Fibroblast of skin of left quadriceps (primary cell): ENCODE measurements at regions not wholly inside any gene's neighbourhood (a gene's known extent, or its start where the extent isn't known, plus 50 kb on each side); places are given as distances from the start of the nearest gene placed in this dataset.

Experiments used
- DNase-seq, 2 experiments: peaks; one replicate each; pipeline ENCODE4 v3.0.0-alpha.2; 2013; ENCODE audit warnings: low read depth in 2 of 2

GRCh38 chr1:101698681-101699080, 298.0 kb downstream of the OLFM3 start:
- no peak for DNase-seq

DNA sequence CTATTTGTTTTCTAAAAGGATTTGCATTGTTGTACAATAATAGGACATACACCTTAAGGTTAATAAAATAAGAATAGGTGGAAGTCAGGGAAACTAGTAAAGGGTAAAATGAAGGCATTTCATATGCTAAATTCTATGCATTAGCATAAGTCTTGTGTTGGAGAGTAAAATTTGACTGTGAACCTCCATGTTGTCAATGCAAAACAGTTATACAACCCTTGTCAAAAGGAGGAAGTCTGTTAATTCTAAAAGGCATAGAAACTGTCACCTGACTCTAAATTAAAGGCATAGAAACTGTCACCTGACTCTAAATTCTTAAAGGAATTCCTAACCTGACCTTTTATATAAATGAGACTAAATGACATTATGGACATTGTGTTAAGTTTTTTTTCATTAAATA, 291.8 kb downstream of the OLFM3 start:
- DNase-seq = no peak

- no peak for DNase-seq
Measured at GRCh38 chr1:101706366-101706765, 290.4 kb downstream of the OLFM3 start.

GRCh38 chr1:101709721-101710120, 287.0 kb downstream of the OLFM3 start:
- no peak for DNase-seq

DNA sequence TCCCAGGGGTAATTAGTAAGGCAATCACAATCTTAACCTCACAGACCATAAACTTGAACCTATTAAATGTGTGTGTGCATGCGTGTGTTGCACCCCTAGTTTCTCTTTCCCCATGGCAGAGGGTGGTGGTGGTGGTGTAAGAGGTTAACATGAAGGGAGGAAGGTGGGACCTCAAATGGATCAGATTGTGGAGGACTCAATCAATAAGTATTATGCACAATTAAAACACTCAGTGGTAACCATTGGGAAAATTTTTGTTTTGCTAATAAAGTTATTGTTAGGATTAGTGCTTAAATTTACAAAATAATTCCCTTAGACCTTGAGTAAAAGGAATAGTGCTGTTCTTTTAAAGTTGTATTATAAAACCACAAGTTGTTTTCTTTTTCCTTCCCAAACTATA, 283.0 kb downstream of the OLFM3 start:
- no peak for DNase-seq

DNA sequence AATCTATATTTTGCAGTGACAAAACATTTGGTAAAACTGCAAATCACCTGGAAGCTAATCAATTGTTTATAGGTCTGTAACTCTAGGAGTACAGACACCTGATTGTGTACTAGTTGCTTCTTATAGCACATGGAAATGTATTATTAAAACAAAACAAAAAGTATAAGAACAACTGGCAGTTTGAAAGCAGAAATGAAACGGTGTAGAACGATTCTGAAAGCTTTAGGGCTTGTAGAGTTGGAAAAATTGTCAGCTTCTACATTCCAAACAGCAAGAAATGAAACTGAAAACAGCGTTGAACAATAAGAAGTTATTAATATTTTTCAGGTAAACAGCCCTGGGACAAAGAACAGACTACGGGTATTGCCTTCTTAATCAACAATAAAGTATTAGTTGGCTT, 273.3 kb downstream of the OLFM3 start:
- no peak for DNase-seq

DNA sequence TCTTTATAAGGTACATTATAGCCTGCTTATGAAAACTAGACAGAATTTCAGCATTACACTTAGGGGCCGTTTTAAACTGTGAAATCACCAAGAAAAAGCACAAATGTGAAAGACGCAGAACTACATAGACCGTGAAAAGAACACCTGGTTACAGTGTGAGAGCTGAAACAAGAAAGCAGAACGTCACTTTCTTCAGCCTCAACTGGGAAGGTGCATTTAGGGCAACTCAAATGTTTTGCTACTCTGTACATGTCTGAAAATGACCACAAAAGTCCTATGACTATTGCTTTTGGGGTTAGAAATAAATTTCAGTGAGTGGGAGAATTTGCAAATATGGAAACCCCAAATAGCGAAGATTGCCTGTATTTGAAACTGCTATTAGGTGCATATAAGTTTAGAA, 268.7 kb downstream of the OLFM3 start:
- DNase-seq = no peak

DNA sequence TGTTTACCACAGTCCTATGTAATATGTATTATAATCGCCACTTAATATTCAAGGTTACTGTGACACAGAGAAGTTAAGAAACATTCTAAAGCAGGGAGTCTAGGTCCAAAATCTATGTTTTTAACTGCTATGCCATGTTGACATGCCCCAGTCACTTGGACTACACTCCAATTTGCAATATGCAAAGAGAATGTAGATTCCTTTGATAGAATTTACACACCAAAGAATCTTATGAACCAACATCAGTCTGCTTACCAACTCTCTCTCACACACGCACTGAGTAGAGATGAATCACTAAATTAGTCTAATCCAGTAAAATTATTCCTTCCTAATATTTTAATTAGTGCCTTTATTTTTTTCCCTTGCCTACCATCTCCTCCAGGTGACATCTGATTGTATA, 266.2 kb downstream of the OLFM3 start:
- no peak for DNase-seq

DNA sequence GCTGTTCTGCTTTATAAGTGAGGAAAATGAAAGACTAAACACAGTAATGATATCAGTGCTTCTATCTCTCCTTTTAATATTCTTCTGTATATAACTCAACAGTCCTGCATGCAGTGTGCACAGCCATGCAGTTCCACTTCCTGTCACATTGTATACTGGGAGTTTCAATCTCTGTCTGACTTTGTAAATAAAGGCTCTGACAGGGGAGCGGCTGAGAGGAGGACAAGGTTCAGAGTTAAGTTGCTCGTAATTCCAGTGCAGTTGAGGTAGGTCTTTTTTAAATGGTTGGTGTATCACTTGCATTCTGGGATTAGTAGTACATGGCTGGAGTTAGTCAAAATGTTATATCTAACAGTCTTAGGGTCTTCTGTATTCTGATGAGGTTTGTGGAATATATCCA, 264.5 kb downstream of the OLFM3 start:
- DNase-seq = no peak

- DNase-seq = no peak
Measured at GRCh38 chr1:101733340-101733739, 263.4 kb downstream of the OLFM3 start.

- DNase-seq = peak; percentile 32 to 34
Measured at GRCh38 chr1:101738475-101738874, 258.3 kb downstream of the OLFM3 start.

DNA sequence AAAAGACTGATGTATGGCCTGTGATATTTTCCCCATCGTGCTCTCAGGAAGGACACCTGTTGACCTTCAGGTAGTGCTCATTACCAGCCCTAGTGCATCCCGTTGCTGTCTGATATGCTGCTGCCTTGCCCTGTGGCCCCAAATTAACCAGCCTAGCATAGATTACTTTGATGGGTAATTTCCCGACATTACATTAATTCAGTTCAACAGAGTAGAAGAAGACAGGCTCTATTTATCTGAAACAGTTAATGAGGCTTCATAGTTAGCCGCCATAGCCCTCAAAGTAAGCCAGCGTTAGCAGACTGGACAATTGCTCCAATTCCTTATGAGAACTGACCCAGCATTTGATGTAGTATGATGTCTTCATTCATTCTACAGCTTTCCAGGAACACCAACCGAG, 257.6 kb downstream of the OLFM3 start:
- no peak for DNase-seq

GRCh38 chr1:101739826-101740330, 256.8 kb downstream of the OLFM3 start:
- DNase-seq = no peak

- DNase-seq = no peak
Measured at GRCh38 chr1:101741910-101742309, 254.8 kb downstream of the OLFM3 start.

- DNase-seq = no peak
Measured at GRCh38 chr1:101742509-101742908, 254.2 kb downstream of the OLFM3 start.

GRCh38 chr1:101745551-101746270, 251.0 kb downstream of the OLFM3 start:
- DNase-seq = no peak

GRCh38 chr1:101748077-101748476, 248.6 kb downstream of the OLFM3 start:
- DNase-seq = no peak
